ENCODE measurements at regions not wholly inside any gene's neighbourhood (a gene's known extent, or its start where the extent isn't known, plus 50 kb on each side); places are given as distances from the start of the nearest gene placed in this dataset.

DNA sequence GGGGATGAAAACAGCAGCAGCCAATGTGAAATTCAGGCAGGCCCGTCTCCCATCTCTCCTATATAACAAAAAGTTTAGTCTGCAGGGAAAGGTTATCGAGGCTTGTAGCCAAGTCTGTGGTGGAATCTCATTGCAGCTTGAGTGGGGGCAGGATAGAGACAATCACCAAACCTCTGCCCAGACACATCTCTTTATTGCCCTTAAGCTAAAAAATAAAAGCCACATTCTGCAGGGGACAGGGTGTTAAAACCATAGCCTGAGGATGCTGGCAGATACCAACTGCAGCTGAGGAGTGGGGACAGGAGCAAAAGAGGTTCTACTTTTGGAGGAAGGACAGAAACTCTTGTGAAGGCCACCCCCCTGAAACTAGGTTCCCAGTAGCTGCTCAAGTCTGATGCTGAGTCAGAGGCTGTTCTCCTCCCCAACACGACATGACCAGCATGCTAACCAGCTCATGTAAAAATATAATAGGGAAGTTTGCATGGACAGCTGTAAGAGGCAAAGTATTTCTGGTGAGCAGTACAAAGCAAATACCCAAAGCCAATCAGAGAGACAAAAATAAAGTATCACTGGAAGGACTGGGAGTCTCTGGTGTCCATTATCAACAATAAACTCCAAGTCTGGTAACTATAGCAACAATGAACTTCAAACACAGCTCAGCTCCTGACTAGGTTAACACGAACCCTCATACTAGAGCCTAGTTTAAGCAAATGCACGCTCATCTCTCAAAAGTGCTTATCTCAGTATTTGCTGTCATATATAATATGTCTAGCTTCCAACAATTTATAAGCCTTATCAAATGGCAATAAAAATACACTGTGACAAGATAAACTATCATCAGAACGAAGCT, 362.2 kb upstream of the SLCO3A1 start:
- no peak for DNase-seq (ENCODE audit: low read depth)
- H3K4me3 ChIP-seq (ENCODE audit: low read depth, low read length) = no peak overlapping the region
- TF ChIP-seq, protein P1, sequence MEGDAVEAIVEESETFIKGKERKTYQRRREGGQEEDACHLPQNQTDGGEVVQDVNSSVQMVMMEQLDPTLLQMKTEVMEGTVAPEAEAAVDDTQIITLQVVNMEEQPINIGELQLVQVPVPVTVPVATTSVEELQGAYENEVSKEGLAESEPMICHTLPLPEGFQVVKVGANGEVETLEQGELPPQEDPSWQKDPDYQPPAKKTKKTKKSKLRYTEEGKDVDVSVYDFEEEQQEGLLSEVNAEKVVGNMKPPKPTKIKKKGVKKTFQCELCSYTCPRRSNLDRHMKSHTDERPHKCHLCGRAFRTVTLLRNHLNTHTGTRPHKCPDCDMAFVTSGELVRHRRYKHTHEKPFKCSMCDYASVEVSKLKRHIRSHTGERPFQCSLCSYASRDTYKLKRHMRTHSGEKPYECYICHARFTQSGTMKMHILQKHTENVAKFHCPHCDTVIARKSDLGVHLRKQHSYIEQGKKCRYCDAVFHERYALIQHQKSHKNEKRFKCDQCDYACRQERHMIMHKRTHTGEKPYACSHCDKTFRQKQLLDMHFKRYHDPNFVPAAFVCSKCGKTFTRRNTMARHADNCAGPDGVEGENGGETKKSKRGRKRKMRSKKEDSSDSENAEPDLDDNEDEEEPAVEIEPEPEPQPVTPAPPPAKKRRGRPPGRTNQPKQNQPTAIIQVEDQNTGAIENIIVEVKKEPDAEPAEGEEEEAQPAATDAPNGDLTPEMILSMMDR (IDR thresholded peaks at IDR 0.05; ENCODE audit: insufficient read depth, low read length) = no peak

- no peak overlapping the region for H3K4me3 ChIP-seq (ENCODE audit: low read depth, low read length)
- TF ChIP-seq, protein P1 (IDR thresholded peaks at IDR 0.05; ENCODE audit: insufficient read depth, low read length) = no peak
Measured at GRCh38 chr15:91496754-91497691, 356.5 kb upstream of the SLCO3A1 start.

DNA sequence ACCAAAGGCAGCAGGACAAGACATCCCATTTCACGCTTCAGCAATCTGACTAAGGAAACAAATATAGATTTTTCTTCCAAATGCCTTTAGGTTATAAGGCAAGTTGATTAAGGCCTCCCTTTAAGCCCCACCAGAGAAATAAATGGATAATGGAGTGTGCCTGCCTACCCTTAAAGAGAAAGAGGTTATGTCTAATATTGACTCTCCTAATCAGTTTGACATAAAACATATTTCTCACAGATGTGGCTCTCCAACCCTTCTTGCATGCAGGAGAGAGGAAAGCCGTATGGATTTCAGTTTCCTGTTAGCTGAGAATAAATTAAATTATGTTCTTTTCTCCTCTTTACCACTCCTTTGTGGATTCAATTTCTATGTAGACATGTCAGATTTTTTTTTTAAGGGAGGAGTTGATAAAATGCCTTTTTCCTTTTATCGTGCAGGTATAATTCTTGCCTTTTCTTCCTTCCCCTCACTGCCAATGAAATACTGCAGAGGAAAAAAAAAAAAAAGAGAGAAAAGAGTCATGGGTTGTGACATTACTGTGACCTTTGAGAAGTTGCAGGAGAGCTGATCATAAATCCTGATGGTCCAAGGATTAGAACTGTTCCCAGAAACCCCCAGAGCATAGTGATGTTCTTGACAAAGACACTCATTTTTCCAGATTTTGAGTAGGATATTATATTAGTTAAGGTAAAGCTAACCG, 355.3 kb upstream of the SLCO3A1 start:
- TF ChIP-seq, protein P1 (IDR thresholded peaks at IDR 0.05; ENCODE audit: insufficient read depth, low read length) = no peak
- H3K4me3 ChIP-seq (ENCODE audit: low read depth, low read length) = no peak overlapping the region
- DNase-seq (ENCODE audit: low read depth) = no peak

More at GRCh38 chr15:91496754-91497691, 356.5 kb upstream of the SLCO3A1 start:
- DNase-seq (ENCODE audit: low read depth) = no peak

GRCh38 chr15:91498749-91499062, 354.8 kb upstream of the SLCO3A1 start:
- DNase-seq (ENCODE audit: low read depth) = no peak
- H3K4me3 ChIP-seq (ENCODE audit: low read depth, low read length) = no peak overlapping the region
- TF ChIP-seq, protein P1 (IDR thresholded peaks at IDR 0.05; ENCODE audit: insufficient read depth, low read length) = no peak

- no peak overlapping the region for H3K4me3 ChIP-seq (ENCODE audit: low read depth, low read length)
- TF ChIP-seq, protein P1 (IDR thresholded peaks at IDR 0.05; ENCODE audit: insufficient read depth, low read length) = no peak
- no peak for DNase-seq (ENCODE audit: low read depth)
Measured at GRCh38 chr15:91499774-91500383, 353.6 kb upstream of the SLCO3A1 start.

DNA sequence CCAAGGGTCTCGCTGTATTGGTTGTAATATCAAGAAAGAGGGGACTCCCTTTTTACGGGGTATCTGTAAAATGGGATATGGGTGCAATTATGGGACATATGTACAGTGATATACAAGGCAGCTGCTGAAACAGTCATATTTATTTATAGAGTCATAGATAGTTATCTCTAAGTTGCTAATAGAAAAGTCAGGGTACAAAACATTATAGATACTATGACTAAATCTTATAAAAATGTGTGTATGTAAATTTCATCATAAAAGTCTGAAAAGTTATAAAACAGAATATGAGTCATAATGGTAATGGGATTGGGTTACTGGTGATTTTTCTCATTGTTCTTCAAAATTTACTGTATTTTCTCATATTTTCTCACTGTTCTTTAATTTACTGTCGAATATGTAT, 344.9 kb upstream of the SLCO3A1 start:
- no peak overlapping the region for H3K4me3 ChIP-seq (ENCODE audit: low read depth, low read length)
- TF ChIP-seq, protein P1 (IDR thresholded peaks at IDR 0.05; ENCODE audit: insufficient read depth, low read length) = no peak
- peak; percentile 39 for DNase-seq (ENCODE audit: low read depth)
